ENCODE measurements at regions not wholly inside any gene's neighbourhood (a gene's known extent, or its start where the extent isn't known, plus 50 kb on each side); places are given as distances from the start of the nearest gene placed in this dataset.

- 40% methylated on average over 7 of the region's 7 CpGs for WGBS (ENCODE audit: insufficient coverage, low coverage, missing lambda C conversion rate)
- Histone ChIP-seq H3K4me1 (replicated peaks in 1 of 2; ENCODE audit: control insufficient read depth in 2 of 2, insufficient read depth in 2 of 2, low read length in 2 of 2) (peaks cover 4 to 10% of the 10 kb centered on the region in 2 experiments; a peak in 3 of 5 replicates), H3K4me3 (no peak overlapping the region), H3K9me3 (replicated peaks; ENCODE audit: control insufficient read depth, insufficient read depth, low read depth, low read length) (no peaks in the 10 kb centered on the region), H4K20me1 (replicated peaks; ENCODE audit: control insufficient read depth, insufficient read depth, low read length) (no peaks in the 10 kb centered on the region), H3K36me3 (ENCODE audit: control insufficient read depth, insufficient read depth, low read length) (no peaks in the 10 kb centered on the region), H3K9me1 (ENCODE audit: control insufficient read depth, insufficient read depth, low read length) (peaks cover 3% of the 10 kb centered on the region), H3K27me3 (ENCODE audit: control insufficient read depth in 2 of 2, insufficient read depth in 2 of 2, low read length in 2 of 2) (no peaks in the 10 kb centered on the region; a peak in 1 of 5 replicates), H2AFZ (ENCODE audit: low read depth, low read length) (no peak overlapping the region), H3K9ac (ENCODE audit: insufficient read depth in 1 of 2, low read depth in 2 of 2, low read length in 2 of 2) (no peak overlapping the region), H3K79me2 (ENCODE audit: control insufficient read depth, insufficient read depth, low read length) (no peaks in the 10 kb centered on the region), H3K4me2 (ENCODE audit: insufficient read depth, low read length) (no peak overlapping the region), H3K27ac (ENCODE audit: extremely low read depth, low read depth, low read length) (no peak overlapping the region)
- no peak for TF ChIP-seq CHAMP1 (IDR thresholded peaks at IDR 0.05)
- TF ChIP-seq HOXB6 (CRISPR knock-in tag; IDR thresholded peaks at IDR 0.05; ENCODE audit: borderline replicate concordance) = no peak
- TF ChIP-seq MAFG (tag; conservative IDR thresholded peaks at IDR 0.05) = no peak
- no peak for TF ChIP-seq ZNF175 (CRISPR knock-in tag; IDR thresholded peaks at IDR 0.05; ENCODE audit: low read depth)
- TF ChIP-seq ZNF76 (CRISPR knock-in tag; IDR thresholded peaks at IDR 0.05; ENCODE audit: borderline replicate concordance) = no peak
- TF ChIP-seq ZNF668 (CRISPR knock-in tag; IDR thresholded peaks at IDR 0.05) = no peak
- no peak for TF ChIP-seq PPARD (CRISPR knock-in tag; IDR thresholded peaks at IDR 0.05)
- TF ChIP-seq GTF2F1 (IDR thresholded peaks at IDR 0.05; ENCODE audit: low read depth, low read length) = no peak
- TF ChIP-seq MTA3 (IDR thresholded peaks at IDR 0.05; ENCODE audit: borderline replicate concordance) = no peak
- ATAC-seq (no peak), DNase-seq (ENCODE audit: extremely low read depth in 1 of 4, low spot score in 3 of 4) (no peak), FAIRE-seq (no peak)
- in situ Hi-C loops (cut with MboI) (no loop called here), intact Hi-C loops (cut with micrococcal nuclease) (loop anchor here (10.0 kb wide), 1 partner anchor 89 kb away; the partner anchor contains the start of gene KIF5B)
- ChIA-PET POLR2A (no interaction called here), CTCF (ENCODE audit: low intra/inter-chr PET ratio) (no interaction called here)
- no TSS peak for BruUV-seq (replicated peaks)
These were observed 87.2 kb upstream of the KIF5B start for GRCh38 chr10:32143302-32143847.

Data from K562 (cell line).